HL-60 (cell line): ENCODE measurements at regions not wholly inside any gene's neighbourhood (a gene's known extent, or its start where the extent isn't known, plus 50 kb on each side); places are given as distances from the start of the nearest gene placed in this dataset.
A peak's percentile ranks its signal among the peaks of the same experiment; 100 is the strongest.

Experiments used
- CTCF ChIP-seq: IDR thresholded peaks from one replicate; pipeline ENCODE4 v1.5.1; 2011; ENCODE audit warnings: low read length, control low read depth, inconsistent platforms; ENCODE audit not compliant: insufficient read depth
- GABPA ChIP-seq: IDR thresholded peaks from 2 replicates; pipeline ENCODE4 v1.6.1; 2012; ENCODE audit warnings: low read depth
- POLR2AphosphoS5 ChIP-seq: IDR thresholded peaks from 2 replicates; pipeline ENCODE4 v1.6.1; 2012; ENCODE audit warnings: low read depth
- REST ChIP-seq: IDR thresholded peaks from 2 replicates; pipeline ENCODE4 v1.6.1; 2012; ENCODE audit warnings: low read depth; ENCODE audit not compliant: insufficient replicate concordance
- SPI1 ChIP-seq: IDR thresholded peaks from 2 replicates; pipeline ENCODE4 v1.6.1; 2012; ENCODE audit warnings: low read depth, mild to moderate bottlenecking, borderline replicate concordance

GRCh38 chr10:2700626-2701305 lies 366.6 kb upstream of the PFKP start:
- TF ChIP-seq CTCF: no peak
- no peak for TF ChIP-seq POLR2AphosphoS5
- TF ChIP-seq REST: no peak
- no peak for TF ChIP-seq GABPA
- TF ChIP-seq SPI1: peak; percentile 49; the same call in 1 of the 2 replicates
